ENCODE measurements at regions not wholly inside any gene's neighbourhood (a gene's known extent, or its start where the extent isn't known, plus 50 kb on each side); places are given as distances from the start of the nearest gene placed in this dataset.

GRCh38 chr6:163775313-163775712, 360.8 kb downstream of the QKI start:
- no peaks in the 10 kb centered on the region for H3K36me3 ChIP-seq (replicated peaks)
- no peak for DNase-seq
- no peak overlapping the region for H3K4me3 ChIP-seq (ENCODE audit: low read depth, low read length)
- no peaks in the 10 kb centered on the region for H3K27me3 ChIP-seq (replicated peaks)
- in situ Hi-C loops (cut with HindIII; ENCODE audit: low pct_ligation_motif_present, low sequenced_read_pairs) = no loop called here
- no peak overlapping the region for H3K27ac ChIP-seq
- TF ChIP-seq CTCF (IDR thresholded peaks at IDR 0.05; ENCODE audit: low read depth, low read length, missing control alignments) = no peak

DNA sequence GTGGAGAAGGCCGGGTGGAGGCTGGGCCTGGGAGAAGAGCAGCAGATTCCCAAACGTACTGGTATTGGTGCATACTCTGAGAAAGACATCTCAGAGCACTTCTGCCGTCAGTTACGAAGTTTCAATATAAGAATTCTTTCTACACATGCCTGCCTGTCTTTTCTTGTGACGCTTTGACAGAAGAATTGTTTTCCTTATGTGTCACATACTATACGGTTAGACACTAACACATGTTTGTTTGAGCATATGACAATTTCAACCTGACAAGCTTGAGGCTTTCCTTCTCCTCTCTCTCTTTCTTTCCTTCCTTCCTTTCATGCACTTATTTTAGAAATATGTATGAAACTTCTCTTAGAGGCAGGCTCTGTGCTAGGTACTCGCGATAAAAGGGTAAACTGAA, 360.0 kb downstream of the QKI start:
- no peak for DNase-seq
- in situ Hi-C loops (cut with HindIII; ENCODE audit: low pct_ligation_motif_present, low sequenced_read_pairs) = no loop called here
- no peaks in the 10 kb centered on the region for H3K36me3 ChIP-seq (replicated peaks)
- no peak overlapping the region for H3K27ac ChIP-seq
- no peak for TF ChIP-seq CTCF (IDR thresholded peaks at IDR 0.05; ENCODE audit: low read depth, low read length, missing control alignments)
- H3K4me3 ChIP-seq (ENCODE audit: low read depth, low read length) = no peak overlapping the region
- no peaks in the 10 kb centered on the region for H3K27me3 ChIP-seq (replicated peaks)

DNA sequence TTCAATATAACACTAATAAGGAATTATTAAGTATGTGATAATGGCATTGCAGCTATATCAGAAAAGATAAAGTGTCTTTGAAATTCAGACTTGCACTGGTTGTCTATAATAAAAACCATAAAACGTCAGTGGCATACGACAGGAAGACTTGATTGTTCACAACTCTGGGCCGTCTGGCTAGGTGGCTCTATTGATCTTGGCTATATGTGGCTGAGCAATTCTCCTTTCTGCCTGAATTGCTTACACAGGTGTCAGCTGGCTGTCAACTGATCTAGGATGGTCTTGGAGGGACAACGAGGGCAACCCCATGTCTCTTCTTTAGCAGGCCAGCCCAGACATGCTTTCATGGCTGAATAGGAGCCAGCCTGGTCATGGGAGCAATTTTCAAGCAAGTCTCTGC, 359.1 kb downstream of the QKI start:
- Histone ChIP-seq H3K36me3 (replicated peaks) (no peaks in the 10 kb centered on the region), H3K4me3 (ENCODE audit: low read depth, low read length) (no peak overlapping the region), H3K27me3 (replicated peaks) (no peaks in the 10 kb centered on the region), H3K27ac (no peak overlapping the region)
- no peak for DNase-seq
- TF ChIP-seq CTCF (IDR thresholded peaks at IDR 0.05; ENCODE audit: low read depth, low read length, missing control alignments) = no peak
- in situ Hi-C loops (cut with HindIII; ENCODE audit: low pct_ligation_motif_present, low sequenced_read_pairs) = no loop called here

- no peak for TF ChIP-seq CTCF (IDR thresholded peaks at IDR 0.05; ENCODE audit: low read depth, low read length, missing control alignments)
- Histone ChIP-seq H3K27me3 (replicated peaks) (no peaks in the 10 kb centered on the region), H3K27ac (no peak overlapping the region), H3K36me3 (replicated peaks) (no peaks in the 10 kb centered on the region), H3K4me3 (ENCODE audit: low read depth, low read length) (no peak overlapping the region)
- no peak for DNase-seq
- in situ Hi-C loops (cut with HindIII; ENCODE audit: low pct_ligation_motif_present, low sequenced_read_pairs) = no loop called here
Observed at GRCh38 chr6:163772701-163773100, 358.2 kb downstream of the QKI start.

- H3K27ac ChIP-seq = no peak overlapping the region
- in situ Hi-C loops (cut with HindIII; ENCODE audit: low pct_ligation_motif_present, low sequenced_read_pairs) = no loop called here
- H3K36me3 ChIP-seq (replicated peaks) = no peaks in the 10 kb centered on the region
- DNase-seq = no peak
- no peak for TF ChIP-seq CTCF (IDR thresholded peaks at IDR 0.05; ENCODE audit: low read depth, low read length, missing control alignments)
- H3K27me3 ChIP-seq (replicated peaks) = no peaks in the 10 kb centered on the region
- H3K4me3 ChIP-seq (ENCODE audit: low read depth, low read length) = no peak overlapping the region
Observed at GRCh38 chr6:163771180-163771579, 356.7 kb downstream of the QKI start.

GRCh38 chr6:163768905-163769304, 354.4 kb downstream of the QKI start:
- no peaks in the 10 kb centered on the region for H3K36me3 ChIP-seq (replicated peaks)
- H3K27me3 ChIP-seq (replicated peaks) = no peaks in the 10 kb centered on the region
- in situ Hi-C loops (cut with HindIII; ENCODE audit: low pct_ligation_motif_present, low sequenced_read_pairs) = no loop called here
- TF ChIP-seq CTCF (IDR thresholded peaks at IDR 0.05; ENCODE audit: low read depth, low read length, missing control alignments) = no peak
- H3K27ac ChIP-seq = no peak overlapping the region
- H3K4me3 ChIP-seq (ENCODE audit: low read depth, low read length) = no peak overlapping the region
- no peak for DNase-seq

Data from brain microvascular endothelial cell (primary cell).